Right lobe of liver (tissue), 6 donors: ENCODE measurements at regions not wholly inside any gene's neighbourhood (a gene's known extent, or its start where the extent isn't known, plus 50 kb on each side); places are given as distances from the start of the nearest gene placed in this dataset.

ENCODE experiments used
- ATAC-seq, 4 donors: fragments of 200-7000 bp; cut with Tn5 transposase; one replicate each; pipeline ENCODE4 v1.9.1; 2020; ENCODE audit warnings: mild to moderate bottlenecking in 4 of 4, moderate library complexity in 4 of 4
- DNase-seq, 3 donors: peaks; one replicate each; pipeline ENCODE4 v3.0.0-alpha.2; 2020
- H3K27ac ChIP-seq, 3 donors: fragments of 200-600 bp; one replicate each; pipeline ENCODE4 v1.8.0; 2022
- H3K27me3 ChIP-seq, 2 donors: fragments of 200-600 bp; one replicate each; pipeline ENCODE4 v1.8.0; 2022
- H3K36me3 ChIP-seq, 4 donors: fragments of 200-600 bp; sonication (generic) in 1 of 4; one replicate each; pipeline versions ENCODE4 v1.5.1 to v1.8.0; 2017 to 2022; ENCODE audit warnings: control low read depth in 1 of 4
- H3K4me1 ChIP-seq, 4 donors: fragments of 200-600 bp; sonication (generic) in 1 of 4; one replicate each; pipeline versions ENCODE4 v1.5.1 to v1.8.0; 2017 to 2022; ENCODE audit warnings: control low read depth in 1 of 4
- H3K4me3 ChIP-seq, 3 donors: fragments of 200-600 bp; one replicate each; pipeline ENCODE4 v1.8.0; 2022
- H3K9me3 ChIP-seq, 4 donors: fragments of 200-600 bp; sonication (generic) in 1 of 4; one replicate each; pipeline versions ENCODE4 v1.5.1 to v1.8.0; 2017 to 2022; ENCODE audit warnings: control low read depth in 1 of 4
- POLR2A ChIP-seq: fragments of 450-650 bp; IDR thresholded peaks from one replicate; pipeline ENCODE4 v1.6.1; 2017; ENCODE audit warnings: antibody characterized with exemption, mild to moderate bottlenecking
- WGBS: methylation state at CpG from one replicate; pipeline ENCODE4 v1.1.6; 2018; ENCODE audit warnings: low coverage, low lambda C conversion rate; ENCODE audit not compliant: insufficient coverage; ENCODE audit errors: missing lambda C conversion rate; 5-methylcytosine and 5-hydroxymethylcytosine counted together
- intact Hi-C, 2 donors: fragments of 100-400 bp; cut with DNase I; formaldehyde crosslinking; loops; one replicate each; pipeline versions ENCODE4 v1.11.2 to v1.14.1; 2022
- TF ChIP-seq, protein P1 (sequence below), 4 donors: fragments of 200-600 bp in 3 of 4; fragments of 450-650 bp in 1 of 4; IDR thresholded peaks; one replicate each; pipeline versions ENCODE4 v1.5.1 to v1.8.0; 2016 to 2022; ENCODE audit warnings: antibody characterized with exemption in 4 of 4, mild to moderate bottlenecking in 2 of 4
- donor health status: DM: no; HTN: yes; CAD: no.
- donor health status: DM: no; HTN: no; CAD: no.
- donor health status: DM: no; HTN: no; CAD: no.
- donor health status: DM: no; HTN: yes; CAD: no.
- donor health status: DM: no; HTN: yes; CAD: no.

DNA sequence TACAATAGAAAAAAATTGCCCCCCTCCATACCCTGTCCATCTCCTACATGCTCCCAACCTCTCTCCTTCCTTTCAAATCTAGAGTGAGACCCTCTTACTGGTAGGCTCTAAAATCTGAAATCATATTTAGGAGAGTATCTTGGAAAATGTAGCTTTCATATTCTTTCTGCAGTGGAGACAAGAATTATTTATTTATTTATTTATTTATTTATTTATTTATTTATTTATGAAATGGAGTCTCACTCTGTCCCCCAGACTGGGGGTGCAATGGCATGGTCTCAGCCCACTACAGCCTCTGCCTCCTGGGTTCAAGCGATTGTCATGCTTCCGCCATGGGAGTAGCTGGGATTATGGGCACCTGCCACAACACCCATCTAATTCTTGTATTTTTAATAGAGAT is 174.1 kb upstream of the MYO16 start:
- 94% methylated on average over 2 of the region's 2 CpGs for WGBS
- Histone ChIP-seq H3K27me3 (no peaks in the 10 kb centered on the region), H3K4me3 (no peak overlapping the region), H3K36me3 (no peaks in the 10 kb centered on the region), H3K9me3 (no peaks in the 10 kb centered on the region), H3K4me1 (no peaks in the 10 kb centered on the region), H3K27ac (no peak overlapping the region)
- DNase-seq (no peak), ATAC-seq (no peak)
- intact Hi-C loops = no loop called here
- TF ChIP-seq, protein P1, sequence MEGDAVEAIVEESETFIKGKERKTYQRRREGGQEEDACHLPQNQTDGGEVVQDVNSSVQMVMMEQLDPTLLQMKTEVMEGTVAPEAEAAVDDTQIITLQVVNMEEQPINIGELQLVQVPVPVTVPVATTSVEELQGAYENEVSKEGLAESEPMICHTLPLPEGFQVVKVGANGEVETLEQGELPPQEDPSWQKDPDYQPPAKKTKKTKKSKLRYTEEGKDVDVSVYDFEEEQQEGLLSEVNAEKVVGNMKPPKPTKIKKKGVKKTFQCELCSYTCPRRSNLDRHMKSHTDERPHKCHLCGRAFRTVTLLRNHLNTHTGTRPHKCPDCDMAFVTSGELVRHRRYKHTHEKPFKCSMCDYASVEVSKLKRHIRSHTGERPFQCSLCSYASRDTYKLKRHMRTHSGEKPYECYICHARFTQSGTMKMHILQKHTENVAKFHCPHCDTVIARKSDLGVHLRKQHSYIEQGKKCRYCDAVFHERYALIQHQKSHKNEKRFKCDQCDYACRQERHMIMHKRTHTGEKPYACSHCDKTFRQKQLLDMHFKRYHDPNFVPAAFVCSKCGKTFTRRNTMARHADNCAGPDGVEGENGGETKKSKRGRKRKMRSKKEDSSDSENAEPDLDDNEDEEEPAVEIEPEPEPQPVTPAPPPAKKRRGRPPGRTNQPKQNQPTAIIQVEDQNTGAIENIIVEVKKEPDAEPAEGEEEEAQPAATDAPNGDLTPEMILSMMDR (IDR thresholded peaks at IDR 0.05) = no peak
- TF ChIP-seq POLR2A = no peak

DNA sequence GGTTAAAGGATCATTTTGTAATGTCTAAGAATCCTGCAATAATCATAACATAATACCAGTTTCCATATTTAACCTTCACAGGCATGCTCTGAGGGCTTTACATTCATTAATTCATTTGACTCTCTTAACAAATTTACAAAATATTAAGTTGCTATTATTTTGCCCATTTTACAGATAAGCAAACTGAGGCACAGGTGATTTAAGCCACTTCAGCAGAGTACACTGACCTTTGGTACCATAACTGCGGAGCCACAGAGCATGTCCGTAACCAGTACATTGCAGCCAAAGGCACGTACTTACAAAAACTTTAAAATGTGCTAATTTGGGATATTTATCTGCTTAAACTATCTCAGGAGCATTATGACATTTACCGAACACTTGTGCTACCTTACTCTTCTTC is 169.4 kb upstream of the MYO16 start:
- H3K27me3 ChIP-seq = no peaks in the 10 kb centered on the region
- no peak overlapping the region for H3K4me3 ChIP-seq
- intact Hi-C loops = no loop called here
- 62% methylated on average over 4 of the region's 4 CpGs for WGBS
- no peak for DNase-seq
- ATAC-seq = no peak
- H3K4me1 ChIP-seq = no peaks in the 10 kb centered on the region
- TF ChIP-seq, protein P1 (IDR thresholded peaks at IDR 0.05) = no peak
- no peak for TF ChIP-seq POLR2A
- H3K9me3 ChIP-seq = no peaks in the 10 kb centered on the region
- H3K27ac ChIP-seq = no peak overlapping the region
- H3K36me3 ChIP-seq = no peaks in the 10 kb centered on the region

DNA sequence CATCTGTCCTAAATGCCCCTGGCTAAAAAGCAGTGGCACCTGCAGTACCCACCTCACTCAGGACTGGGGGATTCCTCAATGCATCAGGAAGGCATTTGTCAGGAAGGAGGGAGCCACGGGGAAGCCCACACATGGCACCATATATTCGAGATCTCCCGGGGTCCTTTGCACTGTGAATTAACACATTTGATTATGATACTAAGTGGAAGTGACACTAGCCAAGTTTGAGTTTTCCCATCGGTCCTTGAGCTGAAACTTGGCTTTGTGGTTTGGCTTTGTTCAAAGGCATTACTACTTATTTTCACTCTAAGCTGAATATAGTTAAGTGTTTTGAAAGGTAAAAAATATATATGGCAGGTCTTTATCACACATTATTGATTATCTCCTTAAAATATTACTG is 168.7 kb upstream of the MYO16 start:
- no peak for TF ChIP-seq POLR2A
- TF ChIP-seq, protein P1 (IDR thresholded peaks at IDR 0.05) = no peak
- ATAC-seq (no peak), DNase-seq (no peak)
- Histone ChIP-seq H3K4me1 (no peaks in the 10 kb centered on the region), H3K36me3 (no peaks in the 10 kb centered on the region), H3K27ac (no peak overlapping the region), H3K9me3 (no peaks in the 10 kb centered on the region), H3K4me3 (no peak overlapping the region), H3K27me3 (no peaks in the 10 kb centered on the region)
- WGBS = 52% methylated on average over 4 of the region's 4 CpGs
- intact Hi-C loops = no loop called here

DNA sequence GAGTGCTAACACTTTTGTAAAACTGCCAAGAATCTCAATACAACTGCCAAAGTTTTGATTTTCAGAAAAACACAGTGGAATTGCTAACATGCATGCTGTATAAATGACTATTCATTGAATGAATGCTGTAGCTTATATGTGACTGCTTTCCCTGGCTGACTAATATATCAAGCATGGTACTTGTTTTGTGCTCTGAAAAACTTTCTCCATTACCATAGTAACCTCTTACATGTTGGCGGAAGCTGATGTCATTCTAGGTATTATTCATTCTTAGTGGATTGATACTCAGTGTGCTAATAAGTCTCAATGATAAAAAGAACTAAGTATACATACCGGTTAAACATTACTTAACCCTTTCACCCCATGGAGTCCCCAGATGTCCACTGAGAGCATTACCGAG is 166.1 kb upstream of the MYO16 start:
- no peaks in the 10 kb centered on the region for H3K4me1 ChIP-seq
- intact Hi-C loops = no loop called here
- H3K9me3 ChIP-seq = no peaks in the 10 kb centered on the region
- no peak for TF ChIP-seq POLR2A
- TF ChIP-seq, protein P1 (IDR thresholded peaks at IDR 0.05) = no peak
- 54% methylated on average over 3 of the region's 3 CpGs for WGBS
- DNase-seq (no peak), ATAC-seq (no peak)
- no peaks in the 10 kb centered on the region for H3K36me3 ChIP-seq
- no peaks in the 10 kb centered on the region for H3K27me3 ChIP-seq
- no peak overlapping the region for H3K4me3 ChIP-seq
- H3K27ac ChIP-seq = no peak overlapping the region

DNA sequence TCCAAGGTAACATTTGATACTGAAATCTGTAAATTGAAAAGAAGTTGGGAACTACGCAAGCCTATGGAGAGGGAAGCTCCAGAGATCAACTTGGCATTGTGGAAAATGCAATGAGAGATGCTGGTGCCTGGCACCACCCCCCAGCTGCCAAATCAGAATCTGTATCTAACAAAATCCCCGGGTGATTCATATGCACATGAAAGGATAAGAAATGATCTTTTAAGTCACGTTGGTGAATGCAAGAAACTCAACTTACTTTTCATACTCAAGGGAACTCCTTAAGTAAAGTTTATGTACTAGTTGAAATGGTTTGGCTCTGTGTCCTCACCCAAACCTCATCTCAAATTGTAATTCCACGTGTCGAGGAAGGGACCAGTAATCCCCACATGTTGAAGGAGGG is 158.5 kb upstream of the MYO16 start:
- H3K36me3 ChIP-seq = no peaks in the 10 kb centered on the region
- 45% methylated on average over 5 of the region's 5 CpGs for WGBS
- no peaks in the 10 kb centered on the region for H3K4me1 ChIP-seq
- TF ChIP-seq, protein P1 (IDR thresholded peaks at IDR 0.05) = no peak
- no peak for DNase-seq
- no peak for ATAC-seq
- no peaks in the 10 kb centered on the region for H3K27me3 ChIP-seq
- no peaks in the 10 kb centered on the region for H3K9me3 ChIP-seq
- no peak overlapping the region for H3K4me3 ChIP-seq
- intact Hi-C loops = no loop called here
- no peak overlapping the region for H3K27ac ChIP-seq
